GM21447 (cell line): ENCODE measurements at regions not wholly inside any gene's neighbourhood (a gene's known extent, or its start where the extent isn't known, plus 50 kb on each side); places are given as distances from the start of the nearest gene placed in this dataset.

Source experiments
- ATAC-seq: cut with Tn5 transposase; IDR thresholded peaks from one replicate; pipeline ENCODE4 v1.9.1; 2021; ENCODE audit not compliant: unreplicated experiment

- ATAC-seq, result no peak
These were observed 93.3 kb upstream of the CD180 start for GRCh38 chr5:67289763-67290521.

GRCh38 chr5:67287510-67288268 lies 91.1 kb upstream of the CD180 start:
- ATAC-seq, result no peak

- ATAC-seq, result no peak
These were observed 89.4 kb upstream of the CD180 start for GRCh38 chr5:67286006-67286405.

- no peak for ATAC-seq
These were observed 87.4 kb upstream of the CD180 start for GRCh38 chr5:67283988-67284487.

- no peak for ATAC-seq
These were observed 86.8 kb upstream of the CD180 start for GRCh38 chr5:67283275-67283987.

- ATAC-seq, result no peak
These were observed 85.3 kb upstream of the CD180 start for GRCh38 chr5:67281874-67282273.

- ATAC-seq, result no peak
These were observed 77.2 kb upstream of the CD180 start for GRCh38 chr5:67273689-67274356.

GRCh38 chr5:67272453-67273130 lies 76.0 kb upstream of the CD180 start:
- ATAC-seq, result no peak

GRCh38 chr5:67268231-67269021 lies 71.8 kb upstream of the CD180 start:
- ATAC-seq, result no peak

- no peak for ATAC-seq
These were observed 71.1 kb upstream of the CD180 start for GRCh38 chr5:67267512-67268216.

- ATAC-seq, result no peak
These were observed 70.2 kb upstream of the CD180 start for GRCh38 chr5:67266654-67267350.

- no peak for ATAC-seq
These were observed 69.4 kb upstream of the CD180 start for GRCh38 chr5:67265951-67266350.

- ATAC-seq, result no peak
These were observed 67.2 kb upstream of the CD180 start for GRCh38 chr5:67263656-67264408.

- no peak for ATAC-seq
These were observed 66.4 kb upstream of the CD180 start for GRCh38 chr5:67262956-67263355.

GRCh38 chr5:67262206-67262605 lies 65.6 kb upstream of the CD180 start:
- no peak for ATAC-seq

GRCh38 chr5:67259548-67260215 lies 63.1 kb upstream of the CD180 start:
- ATAC-seq, result no peak

GRCh38 chr5:67257500-67257899 lies 60.9 kb upstream of the CD180 start:
- ATAC-seq, result no peak
